ENCODE measurements at regions not wholly inside any gene's neighbourhood (a gene's known extent, or its start where the extent isn't known, plus 50 kb on each side); places are given as distances from the start of the nearest gene placed in this dataset.
"Not testable (repeated sequence)": the region's sequence is repeated elsewhere in the genome, so short reads cannot be mapped to it uniquely, and the experiment has no call there.

GRCh38 chr13:94811753-94812152 lies 99.4 kb upstream of the SOX21 start:
- no peaks in the 10 kb centered on the region for H3K36me3 Mint-ChIP-seq
- no peak overlapping the region for H3K27ac Mint-ChIP-seq
- no peaks in the 10 kb centered on the region for H3K9me3 Mint-ChIP-seq
- H3K4me1 Mint-ChIP-seq, result no peaks in the 10 kb centered on the region
- no peak overlapping the region for H3K4me3 Mint-ChIP-seq
- DNase-seq (ENCODE audit: low spot score in 2 of 2), result no peak
- no peak for ATAC-seq

GRCh38 chr13:94800423-94800822 lies 88.1 kb upstream of the SOX21 start:
- ATAC-seq (no peak), DNase-seq (ENCODE audit: low spot score in 2 of 2) (no peak)
- no peaks in the 10 kb centered on the region for H3K4me1 Mint-ChIP-seq
- H3K36me3 Mint-ChIP-seq, result no peaks in the 10 kb centered on the region
- no peak overlapping the region for H3K27ac Mint-ChIP-seq
- H3K4me3 Mint-ChIP-seq, result no peak overlapping the region
- peaks cover 3% of the 10 kb centered on the region for H3K9me3 Mint-ChIP-seq

- ATAC-seq (no peak), DNase-seq (ENCODE audit: low spot score in 2 of 2) (no peak)
- H3K27ac Mint-ChIP-seq, result no peak overlapping the region
Observed at GRCh38 chr13:94799299-94799698, 87.0 kb upstream of the SOX21 start.

GRCh38 chr13:94798738-94799137 lies 86.4 kb upstream of the SOX21 start:
- Mint-ChIP-seq H3K36me3 (no peaks in the 10 kb centered on the region), H3K27ac (no peak overlapping the region), H3K4me3 (no peak overlapping the region), H3K9me3 (peaks cover 1% of the 10 kb centered on the region), H3K4me1 (no peaks in the 10 kb centered on the region)
- no peak for ATAC-seq
- DNase-seq (ENCODE audit: low spot score in 2 of 2), result no peak

More at GRCh38 chr13:94799299-94799698, 87.0 kb upstream of the SOX21 start:
- Mint-ChIP-seq H3K36me3 (no peaks in the 10 kb centered on the region), H3K4me1 (no peaks in the 10 kb centered on the region), H3K9me3 (peaks cover 3% of the 10 kb centered on the region), H3K4me3 (no peak overlapping the region)

- ATAC-seq (no peak), DNase-seq (ENCODE audit: low spot score in 2 of 2) (no peak)
- Mint-ChIP-seq H3K27ac (no peak overlapping the region), H3K4me1 (no peaks in the 10 kb centered on the region), H3K9me3 (peaks cover 4% of the 10 kb centered on the region), H3K4me3 (no peak overlapping the region), H3K36me3 (no peaks in the 10 kb centered on the region)
Observed at GRCh38 chr13:94795292-94795691, 82.9 kb upstream of the SOX21 start.

- H3K4me3 Mint-ChIP-seq; DNase-seq (ENCODE audit: low spot score in 2 of 2); H3K27ac Mint-ChIP-seq; H3K4me1 Mint-ChIP-seq; ATAC-seq; H3K36me3 Mint-ChIP-seq; H3K9me3 Mint-ChIP-seq: not testable (repeated sequence)
Observed at GRCh38 chr13:94786246-94786645, 73.9 kb upstream of the SOX21 start.

- Mint-ChIP-seq H3K9me3 (no peaks in the 10 kb centered on the region), H3K4me3 (no peak overlapping the region), H3K4me1 (no peaks in the 10 kb centered on the region), H3K27ac (no peak overlapping the region), H3K36me3 (no peaks in the 10 kb centered on the region)
- ATAC-seq, result no peak
- no peak for DNase-seq (ENCODE audit: low spot score in 2 of 2)
Observed at GRCh38 chr13:94784066-94784465, 71.7 kb upstream of the SOX21 start.

GRCh38 chr13:94783489-94783888 lies 71.1 kb upstream of the SOX21 start:
- Mint-ChIP-seq H3K4me1 (no peaks in the 10 kb centered on the region), H3K4me3 (no peak overlapping the region), H3K36me3 (no peaks in the 10 kb centered on the region)

GRCh38 chr13:94780421-94780820 lies 68.1 kb upstream of the SOX21 start:
- no peak overlapping the region for H3K4me3 Mint-ChIP-seq
- H3K4me1 Mint-ChIP-seq, result no peaks in the 10 kb centered on the region
- H3K36me3 Mint-ChIP-seq, result no peaks in the 10 kb centered on the region
- DNase-seq (ENCODE audit: low spot score in 2 of 2) (no peak), ATAC-seq (no peak)
- no peaks in the 10 kb centered on the region for H3K9me3 Mint-ChIP-seq
- no peak overlapping the region for H3K27ac Mint-ChIP-seq

More at GRCh38 chr13:94783489-94783888, 71.1 kb upstream of the SOX21 start:
- no peak for ATAC-seq
- Mint-ChIP-seq H3K9me3 (no peaks in the 10 kb centered on the region), H3K27ac (no peak overlapping the region)
- DNase-seq (ENCODE audit: low spot score in 2 of 2), result no peak

- no peak overlapping the region for H3K27ac Mint-ChIP-seq
- H3K4me1 Mint-ChIP-seq, result no peaks in the 10 kb centered on the region
- no peak for DNase-seq (ENCODE audit: low spot score in 2 of 2)
- H3K9me3 Mint-ChIP-seq, result no peaks in the 10 kb centered on the region
- H3K4me3 Mint-ChIP-seq, result no peak overlapping the region
- no peaks in the 10 kb centered on the region for H3K36me3 Mint-ChIP-seq
- no peak for ATAC-seq
Observed at GRCh38 chr13:94778986-94779385, 66.6 kb upstream of the SOX21 start.

GRCh38 chr13:94778585-94778984 lies 66.2 kb upstream of the SOX21 start:
- H3K9me3 Mint-ChIP-seq, result no peaks in the 10 kb centered on the region
- H3K36me3 Mint-ChIP-seq, result no peaks in the 10 kb centered on the region
- no peaks in the 10 kb centered on the region for H3K4me1 Mint-ChIP-seq
- no peak overlapping the region for H3K4me3 Mint-ChIP-seq
- DNase-seq (ENCODE audit: low spot score in 2 of 2) (no peak), ATAC-seq (no peak)
- no peak overlapping the region for H3K27ac Mint-ChIP-seq

- H3K27ac Mint-ChIP-seq, result no peak overlapping the region
- no peaks in the 10 kb centered on the region for H3K36me3 Mint-ChIP-seq
- DNase-seq (ENCODE audit: low spot score in 2 of 2), result no peak
- no peaks in the 10 kb centered on the region for H3K4me1 Mint-ChIP-seq
- no peak overlapping the region for H3K4me3 Mint-ChIP-seq
- ATAC-seq, result no peak
- H3K9me3 Mint-ChIP-seq, result no peaks in the 10 kb centered on the region
Observed at GRCh38 chr13:94776956-94777355, 64.6 kb upstream of the SOX21 start.

GRCh38 chr13:94776300-94776699 lies 64.0 kb upstream of the SOX21 start:
- no peak overlapping the region for H3K27ac Mint-ChIP-seq
- DNase-seq (ENCODE audit: low spot score in 2 of 2) (no peak), ATAC-seq (no peak)
- H3K9me3 Mint-ChIP-seq, result no peaks in the 10 kb centered on the region
- H3K4me1 Mint-ChIP-seq, result no peaks in the 10 kb centered on the region
- no peak overlapping the region for H3K4me3 Mint-ChIP-seq
- H3K36me3 Mint-ChIP-seq, result no peaks in the 10 kb centered on the region

GRCh38 chr13:94765814-94766213 lies 53.5 kb upstream of the SOX21 start:
- no peaks in the 10 kb centered on the region for H3K36me3 Mint-ChIP-seq
- no peak overlapping the region for H3K4me3 Mint-ChIP-seq
- no peaks in the 10 kb centered on the region for H3K4me1 Mint-ChIP-seq
- H3K9me3 Mint-ChIP-seq, result peaks cover 9% of the 10 kb centered on the region
- no peak overlapping the region for H3K27ac Mint-ChIP-seq
- DNase-seq (ENCODE audit: low spot score in 2 of 2), result no peak
- no peak for ATAC-seq

GRCh38 chr13:94764576-94765321 lies 52.4 kb upstream of the SOX21 start:
- ATAC-seq (peak; percentile 61), DNase-seq (ENCODE audit: low spot score in 2 of 2) (no peak)
- no peak overlapping the region for H3K27ac Mint-ChIP-seq
- no peaks in the 10 kb centered on the region for H3K4me1 Mint-ChIP-seq
- H3K9me3 Mint-ChIP-seq, result peaks cover 11% of the 10 kb centered on the region
- H3K4me3 Mint-ChIP-seq, result no peak overlapping the region
- H3K36me3 Mint-ChIP-seq, result no peaks in the 10 kb centered on the region

Data from stimulated activated effector memory CD8-positive, alpha-beta T cell treated with anti-CD3 and anti-CD28 coated beads, Interleukin-12 subunit alpha, Interleukin-12 subunit beta, amount 100 ng/mL, for 72 hours (primary cell).